ENCODE measurements at regions not wholly inside any gene's neighbourhood (a gene's known extent, or its start where the extent isn't known, plus 50 kb on each side); places are given as distances from the start of the nearest gene placed in this dataset.

- Mint-ChIP-seq H3K27ac (peak overlapping the region in 1 of 8 donors; percentile 25), H3K36me3 (no peaks in the 10 kb centered on the region), H3K9me3 (peaks cover 0 to 5% (median 1%) of the 10 kb centered on the region in 5 donors), H3K4me3 (no peak overlapping the region), H3K4me1 (no peaks in the 10 kb centered on the region), H3K27me3 (peaks cover 0 to 10% of the 10 kb centered on the region in 2 donors)
- no peak for DNase-seq
- ChIA-PET POLR2A (no interaction called here), CTCF (no interaction called here)
- Histone ChIP-seq H3K27ac (ENCODE audit: low read depth, low read length) (no peak overlapping the region), H3K4me3 (ENCODE audit: low read length) (no peak overlapping the region), H3K27me3 (ENCODE audit: insufficient read depth, low read length, poor library complexity, severe bottlenecking) (no peaks in the 10 kb centered on the region), H3K36me3 (ENCODE audit: insufficient read depth, low read length) (no peaks in the 10 kb centered on the region), H3K4me1 (ENCODE audit: insufficient read depth, low read length) (no peaks in the 10 kb centered on the region), H3K9me3 (ENCODE audit: low read length) (no peaks in the 10 kb centered on the region)
Observed at GRCh38 chr4:129326571-129327460, 230.9 kb downstream of the C4orf33 start.

- Histone ChIP-seq H3K4me1 (ENCODE audit: insufficient read depth, low read length) (no peaks in the 10 kb centered on the region), H3K36me3 (ENCODE audit: insufficient read depth, low read length) (no peaks in the 10 kb centered on the region), H3K27me3 (ENCODE audit: insufficient read depth, low read length, poor library complexity, severe bottlenecking) (no peaks in the 10 kb centered on the region), H3K9me3 (ENCODE audit: low read length) (no peaks in the 10 kb centered on the region), H3K27ac (ENCODE audit: low read depth, low read length) (no peak overlapping the region), H3K4me3 (ENCODE audit: low read length) (no peak overlapping the region)
- H3K9me3 Mint-ChIP-seq: peaks cover 0 to 5% (median 1%) of the 10 kb centered on the region in 5 donors
- CTCF ChIA-PET: no interaction called here
- no peak overlapping the region for H3K27ac Mint-ChIP-seq
- H3K4me1 Mint-ChIP-seq: no peaks in the 10 kb centered on the region
- POLR2A ChIA-PET: no interaction called here
- no peaks in the 10 kb centered on the region for H3K36me3 Mint-ChIP-seq
- H3K27me3 Mint-ChIP-seq: peaks cover 0 to 10% of the 10 kb centered on the region in 2 donors
- DNase-seq: no peak
- H3K4me3 Mint-ChIP-seq: no peak overlapping the region
Observed at GRCh38 chr4:129327637-129328036, 231.7 kb downstream of the C4orf33 start.

DNA sequence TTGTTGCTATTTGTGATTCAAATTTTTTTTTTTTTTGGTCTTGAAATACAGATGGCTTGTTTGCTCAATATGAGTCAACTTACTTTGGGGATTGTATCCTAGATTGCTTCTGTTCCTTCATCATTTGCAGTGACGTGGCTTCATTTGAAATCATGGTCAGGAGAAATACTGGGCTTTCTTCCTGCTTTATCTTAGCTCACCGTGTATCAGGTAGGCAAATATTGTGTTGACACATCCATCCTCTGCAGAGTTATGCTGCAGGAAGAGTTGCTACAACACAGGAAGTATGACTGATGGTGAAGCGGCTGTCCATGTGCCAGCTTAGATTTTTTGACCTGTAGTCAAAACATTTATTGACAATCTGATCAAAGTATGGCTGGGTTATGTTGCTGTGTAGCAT lies 232.2 kb downstream of the C4orf33 start:
- H3K9me3 Mint-ChIP-seq: peaks cover 0 to 5% (median 1%) of the 10 kb centered on the region in 5 donors
- Histone ChIP-seq H3K4me1 (ENCODE audit: insufficient read depth, low read length) (no peaks in the 10 kb centered on the region), H3K9me3 (ENCODE audit: low read length) (no peaks in the 10 kb centered on the region), H3K27ac (ENCODE audit: low read depth, low read length) (no peak overlapping the region), H3K27me3 (ENCODE audit: insufficient read depth, low read length, poor library complexity, severe bottlenecking) (no peaks in the 10 kb centered on the region), H3K36me3 (ENCODE audit: insufficient read depth, low read length) (no peaks in the 10 kb centered on the region), H3K4me3 (ENCODE audit: low read length) (no peak overlapping the region)
- no peaks in the 10 kb centered on the region for H3K4me1 Mint-ChIP-seq
- no peak overlapping the region for H3K4me3 Mint-ChIP-seq
- no peaks in the 10 kb centered on the region for H3K36me3 Mint-ChIP-seq
- CTCF ChIA-PET: no interaction called here
- H3K27me3 Mint-ChIP-seq: peaks cover 0 to 10% of the 10 kb centered on the region in 2 donors
- POLR2A ChIA-PET: no interaction called here
- H3K27ac Mint-ChIP-seq: no peak overlapping the region
- no peak for DNase-seq

DNA sequence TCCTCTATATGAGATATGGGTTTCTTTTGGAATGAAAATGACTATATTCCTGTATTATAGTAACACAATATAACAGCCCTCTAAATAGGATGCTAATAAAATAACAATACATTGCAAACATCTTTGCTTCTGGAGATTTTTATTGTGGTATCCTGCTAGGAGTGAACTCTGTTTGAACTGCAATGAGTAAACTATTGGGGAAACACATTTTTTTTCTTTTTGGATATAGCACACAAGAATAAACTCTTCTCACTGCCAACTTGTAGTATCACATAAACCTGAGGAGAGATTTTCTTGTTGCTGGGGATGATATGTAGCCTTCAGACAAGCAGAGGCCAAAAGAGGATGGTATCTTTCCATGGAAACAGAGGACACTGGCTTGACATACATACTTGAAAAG lies 238.2 kb downstream of the C4orf33 start:
- no peak for DNase-seq
- H3K27ac ChIP-seq (ENCODE audit: low read depth, low read length): no peak overlapping the region
- H3K27me3 Mint-ChIP-seq: peaks cover 3 to 10% of the 10 kb centered on the region in 2 donors
- no peaks in the 10 kb centered on the region for H3K9me3 ChIP-seq (ENCODE audit: low read length)
- peaks cover 0 to 5% (median 2%) of the 10 kb centered on the region in 5 donors for H3K9me3 Mint-ChIP-seq
- POLR2A ChIA-PET: no interaction called here
- no peaks in the 10 kb centered on the region for H3K27me3 ChIP-seq (ENCODE audit: insufficient read depth, low read length, poor library complexity, severe bottlenecking)
- no peaks in the 10 kb centered on the region for H3K36me3 Mint-ChIP-seq
- H3K4me3 ChIP-seq (ENCODE audit: low read length): no peak overlapping the region
- H3K4me3 Mint-ChIP-seq: no peak overlapping the region
- H3K4me1 ChIP-seq (ENCODE audit: insufficient read depth, low read length): no peaks in the 10 kb centered on the region
- no peaks in the 10 kb centered on the region for H3K4me1 Mint-ChIP-seq
- CTCF ChIA-PET: no interaction called here
- no peak overlapping the region for H3K27ac Mint-ChIP-seq
- H3K36me3 ChIP-seq (ENCODE audit: insufficient read depth, low read length): no peaks in the 10 kb centered on the region

GRCh38 chr4:129335276-129335675 lies 239.3 kb downstream of the C4orf33 start:
- no peaks in the 10 kb centered on the region for H3K36me3 ChIP-seq (ENCODE audit: insufficient read depth, low read length)
- POLR2A ChIA-PET: no interaction called here
- Mint-ChIP-seq H3K36me3 (no peaks in the 10 kb centered on the region), H3K27me3 (peaks cover 4 to 5% of the 10 kb centered on the region in 2 donors), H3K27ac (no peak overlapping the region), H3K9me3 (peaks cover 0 to 5% (median 0%) of the 10 kb centered on the region in 5 donors), H3K4me3 (no peak overlapping the region), H3K4me1 (no peaks in the 10 kb centered on the region)
- H3K27me3 ChIP-seq (ENCODE audit: insufficient read depth, low read length, poor library complexity, severe bottlenecking): no peaks in the 10 kb centered on the region
- DNase-seq: no peak
- no peak overlapping the region for H3K27ac ChIP-seq (ENCODE audit: low read depth, low read length)
- H3K4me1 ChIP-seq (ENCODE audit: insufficient read depth, low read length): no peaks in the 10 kb centered on the region
- no peak overlapping the region for H3K4me3 ChIP-seq (ENCODE audit: low read length)
- CTCF ChIA-PET: no interaction called here
- H3K9me3 ChIP-seq (ENCODE audit: low read length): no peaks in the 10 kb centered on the region

GRCh38 chr4:129335818-129336217 lies 239.9 kb downstream of the C4orf33 start:
- Mint-ChIP-seq H3K9me3 (peaks cover 0 to 5% (median 0%) of the 10 kb centered on the region in 5 donors), H3K4me3 (no peak overlapping the region), H3K27me3 (peaks cover 3 to 5% of the 10 kb centered on the region in 2 donors), H3K27ac (no peak overlapping the region), H3K36me3 (no peaks in the 10 kb centered on the region), H3K4me1 (no peaks in the 10 kb centered on the region)
- H3K27ac ChIP-seq (ENCODE audit: low read depth, low read length): no peak overlapping the region
- H3K4me1 ChIP-seq (ENCODE audit: insufficient read depth, low read length): no peaks in the 10 kb centered on the region
- no peaks in the 10 kb centered on the region for H3K27me3 ChIP-seq (ENCODE audit: insufficient read depth, low read length, poor library complexity, severe bottlenecking)
- ChIA-PET POLR2A (no interaction called here), CTCF (no interaction called here)
- no peak for DNase-seq
- no peaks in the 10 kb centered on the region for H3K9me3 ChIP-seq (ENCODE audit: low read length)
- H3K4me3 ChIP-seq (ENCODE audit: low read length): no peak overlapping the region
- H3K36me3 ChIP-seq (ENCODE audit: insufficient read depth, low read length): no peaks in the 10 kb centered on the region

GRCh38 chr4:129336457-129337227 lies 240.7 kb downstream of the C4orf33 start:
- DNase-seq: no peak
- no peaks in the 10 kb centered on the region for H3K4me1 ChIP-seq (ENCODE audit: insufficient read depth, low read length)
- Mint-ChIP-seq H3K4me1 (no peaks in the 10 kb centered on the region), H3K27me3 (peaks cover 5 to 6% of the 10 kb centered on the region in 2 donors), H3K36me3 (no peaks in the 10 kb centered on the region), H3K4me3 (no peak overlapping the region), H3K9me3 (peaks cover 0 to 5% (median 0%) of the 10 kb centered on the region in 5 donors), H3K27ac (no peak overlapping the region)
- H3K4me3 ChIP-seq (ENCODE audit: low read length): no peak overlapping the region
- POLR2A ChIA-PET: no interaction called here
- no peaks in the 10 kb centered on the region for H3K27me3 ChIP-seq (ENCODE audit: insufficient read depth, low read length, poor library complexity, severe bottlenecking)
- H3K27ac ChIP-seq (ENCODE audit: low read depth, low read length): no peak overlapping the region
- H3K9me3 ChIP-seq (ENCODE audit: low read length): no peaks in the 10 kb centered on the region
- no peaks in the 10 kb centered on the region for H3K36me3 ChIP-seq (ENCODE audit: insufficient read depth, low read length)
- CTCF ChIA-PET: no interaction called here

DNA sequence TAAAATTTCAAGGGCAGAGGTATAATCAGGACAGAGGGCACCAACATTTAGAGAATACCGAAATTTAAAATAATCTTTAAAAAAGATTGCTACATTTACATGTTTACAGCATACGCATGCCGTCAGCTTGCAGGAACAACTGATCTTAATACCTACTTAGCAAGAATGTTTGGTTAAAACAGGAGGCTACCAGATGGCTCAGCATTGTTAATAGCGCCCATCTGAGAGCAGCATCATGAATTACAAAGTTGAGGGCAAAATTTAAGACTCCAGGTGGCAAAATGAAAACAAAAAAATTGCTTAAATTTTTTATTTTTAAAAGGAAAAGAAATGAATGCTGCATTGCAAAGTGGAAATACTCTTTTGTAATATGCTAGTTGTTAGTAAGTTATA lies 241.3 kb downstream of the C4orf33 start:
- CTCF ChIA-PET: no interaction called here
- peaks cover 0 to 5% (median 0%) of the 10 kb centered on the region in 5 donors for H3K9me3 Mint-ChIP-seq
- H3K27me3 Mint-ChIP-seq: peaks cover 5 to 6% of the 10 kb centered on the region in 2 donors
- H3K9me3 ChIP-seq (ENCODE audit: low read length): no peaks in the 10 kb centered on the region
- no peak for DNase-seq
- no peak overlapping the region for H3K27ac Mint-ChIP-seq
- no peaks in the 10 kb centered on the region for H3K36me3 Mint-ChIP-seq
- H3K4me3 ChIP-seq (ENCODE audit: low read length): no peak overlapping the region
- no peaks in the 10 kb centered on the region for H3K36me3 ChIP-seq (ENCODE audit: insufficient read depth, low read length)
- no peaks in the 10 kb centered on the region for H3K27me3 ChIP-seq (ENCODE audit: insufficient read depth, low read length, poor library complexity, severe bottlenecking)
- POLR2A ChIA-PET: no interaction called here
- no peaks in the 10 kb centered on the region for H3K4me1 Mint-ChIP-seq
- H3K4me3 Mint-ChIP-seq: no peak overlapping the region
- no peak overlapping the region for H3K27ac ChIP-seq (ENCODE audit: low read depth, low read length)
- no peaks in the 10 kb centered on the region for H3K4me1 ChIP-seq (ENCODE audit: insufficient read depth, low read length)

All from CD8-positive, alpha-beta memory T cell (primary cell).